Fibroblast of gingiva (primary cell): ENCODE measurements at regions not wholly inside any gene's neighbourhood (a gene's known extent, or its start where the extent isn't known, plus 50 kb on each side); places are given as distances from the start of the nearest gene placed in this dataset.

Experiments used
- DNase-seq: peaks from one replicate; pipeline ENCODE4 v3.0.0-alpha.2; 2011; ENCODE audit warnings: low read depth

DNA sequence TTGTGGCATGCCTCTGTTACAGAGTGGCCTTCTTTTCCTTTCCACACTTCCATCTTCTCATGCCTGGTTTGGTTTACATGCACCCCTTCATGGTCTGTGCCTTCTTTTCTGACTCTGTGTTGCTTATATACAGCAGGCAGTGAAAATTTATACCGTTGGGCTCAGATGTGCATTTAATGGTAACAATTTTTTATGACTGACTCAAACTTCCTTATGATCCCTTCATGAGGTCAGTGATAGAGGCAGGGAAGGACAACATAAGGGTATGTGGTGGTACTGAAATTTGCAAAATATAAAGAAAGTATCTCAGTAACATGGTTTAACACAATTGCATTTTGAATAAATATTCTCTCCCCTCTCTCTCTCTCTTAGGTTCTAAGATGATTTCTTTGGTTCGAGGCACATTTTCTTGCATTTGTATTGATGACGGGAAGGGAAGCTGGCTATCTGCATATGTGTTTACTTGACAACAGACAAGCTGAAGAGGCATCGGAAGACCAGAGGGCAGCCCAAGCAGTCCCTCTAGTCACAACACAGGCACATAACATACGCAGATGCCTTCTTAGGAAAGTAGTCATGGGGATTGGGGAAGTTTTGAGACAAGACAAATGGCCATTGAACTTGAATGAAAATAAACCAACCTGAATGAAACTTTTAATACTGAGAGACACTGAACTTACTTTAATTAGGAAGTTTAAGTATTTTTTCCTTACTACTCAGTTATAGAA is 163.3 kb upstream of the LEF1 start:
- DNase-seq = no peak

- no peak for DNase-seq
Measured at GRCh38 chr4:108328383-108328732, 159.6 kb upstream of the LEF1 start.

GRCh38 chr4:108327642-108328382 is 159.1 kb upstream of the LEF1 start:
- no peak for DNase-seq

DNA sequence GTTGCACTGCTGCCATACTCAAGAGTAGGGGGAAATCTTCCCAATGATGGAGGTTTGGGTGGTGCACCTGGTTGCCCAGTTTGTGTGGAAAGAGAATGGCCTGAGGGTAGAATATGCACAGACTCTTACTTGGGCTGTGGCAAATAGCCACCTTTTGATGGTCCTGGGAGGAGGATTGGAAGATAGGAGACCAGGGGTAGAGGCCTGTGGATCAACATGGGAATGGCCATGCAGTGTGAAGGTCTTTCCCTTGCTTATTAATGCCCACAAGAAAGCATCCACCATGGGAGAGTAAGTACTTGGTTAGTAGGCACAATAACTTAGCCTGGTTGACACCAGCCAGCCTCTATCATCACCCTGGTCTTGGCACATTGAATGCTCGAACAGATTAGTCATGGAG is 156.8 kb upstream of the LEF1 start:
- DNase-seq = no peak

- no peak for DNase-seq
Measured at GRCh38 chr4:108324450-108324849, 155.7 kb upstream of the LEF1 start.

- no peak for DNase-seq
Measured at GRCh38 chr4:108322497-108322896, 153.8 kb upstream of the LEF1 start.

DNA sequence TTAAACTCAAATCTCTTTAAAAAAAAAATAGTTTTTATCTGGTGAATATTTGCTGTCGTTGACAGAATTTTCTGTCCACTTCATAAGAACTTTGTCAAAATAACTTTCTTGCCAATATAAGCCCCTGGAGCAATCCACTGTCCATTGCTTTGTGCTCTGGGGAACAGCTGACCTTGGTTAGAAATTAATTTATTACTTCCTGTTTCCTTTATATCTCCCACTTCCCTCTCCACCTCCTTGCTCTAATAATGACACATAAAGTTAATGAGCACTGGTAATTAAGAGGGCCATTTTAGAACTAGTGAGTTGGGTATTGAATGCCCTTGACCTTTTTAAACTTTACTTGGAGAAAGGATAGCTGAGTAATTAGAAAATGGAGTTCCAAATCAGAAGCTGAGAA is 151.3 kb upstream of the LEF1 start:
- DNase-seq = no peak

- DNase-seq = no peak
Measured at GRCh38 chr4:108317377-108317776, 148.6 kb upstream of the LEF1 start.

DNA sequence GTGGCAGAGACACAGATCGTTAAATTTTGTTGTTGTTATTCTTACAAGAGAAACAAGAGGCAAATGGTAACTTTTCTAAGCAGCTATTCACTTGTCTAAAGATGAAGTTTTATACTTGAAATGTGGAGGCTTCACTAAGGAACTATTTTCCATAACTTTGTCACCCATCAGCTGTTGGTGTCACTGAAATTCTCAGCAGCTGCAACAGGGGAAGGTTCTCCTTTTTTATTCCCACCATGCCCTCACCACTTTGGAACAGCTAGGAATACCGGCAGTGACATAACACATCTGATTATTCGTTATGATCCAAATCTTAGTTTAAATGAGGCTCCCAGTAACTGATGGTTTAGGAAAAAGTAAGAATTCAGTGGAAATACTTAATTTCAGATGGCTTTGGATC is 147.0 kb upstream of the LEF1 start:
- no peak for DNase-seq

DNA sequence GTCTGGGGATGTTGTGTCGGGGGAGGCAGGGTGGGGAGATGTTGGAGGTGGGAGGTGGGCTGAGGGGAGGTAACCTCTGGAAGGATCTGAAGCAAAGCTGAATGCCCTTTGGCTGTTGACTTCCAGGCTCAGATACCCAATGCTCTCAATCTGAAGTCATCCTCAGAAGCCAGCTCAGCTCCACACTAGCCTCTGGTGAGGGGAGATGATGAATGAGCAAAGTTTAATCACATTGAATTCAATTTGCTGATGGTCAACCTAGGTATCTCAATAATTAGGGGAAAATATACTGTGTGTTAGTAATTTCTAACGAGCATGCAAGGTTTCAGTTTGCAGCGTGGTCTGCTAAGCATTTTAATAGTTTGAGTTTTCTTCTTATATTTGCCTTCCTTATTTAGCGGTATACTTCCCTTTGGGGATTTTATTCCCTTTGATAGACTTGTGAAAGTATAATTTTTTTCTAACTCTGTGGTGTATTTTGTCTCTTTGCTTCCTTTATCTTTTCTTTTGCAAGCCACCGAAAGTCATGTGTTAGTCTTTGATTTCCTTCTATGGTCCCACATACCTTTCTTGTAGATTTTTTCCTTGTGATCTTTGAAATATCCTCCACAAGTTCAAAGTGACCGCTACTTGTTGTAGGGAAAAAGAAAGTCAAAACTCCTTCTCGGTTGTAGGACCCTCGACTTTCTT is 146.3 kb upstream of the LEF1 start:
- no peak for DNase-seq

GRCh38 chr4:108313546-108314339 is 145.0 kb upstream of the LEF1 start:
- no peak for DNase-seq

DNA sequence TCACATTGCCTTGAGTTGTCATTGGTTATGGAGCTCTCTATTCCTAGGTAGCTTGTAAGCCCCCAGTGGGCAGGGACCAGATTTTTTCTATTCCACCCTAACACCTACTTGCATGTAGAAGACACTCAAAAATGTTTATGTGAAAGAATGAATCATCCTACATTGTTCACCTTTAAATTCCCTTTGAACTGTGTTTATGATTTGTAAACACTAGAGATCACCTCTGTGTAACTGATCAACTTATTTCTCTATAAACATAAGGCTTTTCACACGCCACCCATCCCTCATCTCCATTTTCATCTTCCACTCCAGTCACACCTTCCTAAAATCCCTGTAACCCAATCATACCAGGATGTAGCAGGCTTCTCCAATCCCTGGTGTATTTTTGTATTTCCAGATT is 142.6 kb upstream of the LEF1 start:
- no peak for DNase-seq

GRCh38 chr4:108303488-108304177 is 134.9 kb upstream of the LEF1 start:
- DNase-seq = no peak

- DNase-seq = no peak
Measured at GRCh38 chr4:108301545-108302251, 133.0 kb upstream of the LEF1 start.

- no peak for DNase-seq
Measured at GRCh38 chr4:108297605-108298004, 128.9 kb upstream of the LEF1 start.

DNA sequence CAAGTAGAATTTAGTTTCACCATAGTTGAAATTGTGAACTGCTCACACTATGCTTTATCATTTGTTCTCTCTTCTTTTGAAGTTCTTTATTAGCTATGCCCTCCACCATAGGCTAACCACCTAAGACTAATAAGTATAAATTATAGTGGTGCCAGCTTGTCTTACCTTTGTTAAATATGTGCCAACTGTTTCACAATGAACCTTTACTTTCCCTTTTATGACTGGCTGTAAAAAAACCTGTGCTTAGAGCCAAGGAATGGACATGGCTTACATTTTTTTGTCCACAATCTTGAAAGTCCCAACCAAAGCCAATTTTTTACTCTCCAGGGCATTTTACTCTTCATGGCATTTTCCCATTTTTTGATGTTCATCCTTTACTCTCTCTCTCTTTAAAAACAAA is 123.5 kb upstream of the LEF1 start:
- DNase-seq = no peak

- DNase-seq = no peak
Measured at GRCh38 chr4:108291137-108291536, 122.4 kb upstream of the LEF1 start.

GRCh38 chr4:108287834-108288413 is 119.2 kb upstream of the LEF1 start:
- no peak for DNase-seq

DNA sequence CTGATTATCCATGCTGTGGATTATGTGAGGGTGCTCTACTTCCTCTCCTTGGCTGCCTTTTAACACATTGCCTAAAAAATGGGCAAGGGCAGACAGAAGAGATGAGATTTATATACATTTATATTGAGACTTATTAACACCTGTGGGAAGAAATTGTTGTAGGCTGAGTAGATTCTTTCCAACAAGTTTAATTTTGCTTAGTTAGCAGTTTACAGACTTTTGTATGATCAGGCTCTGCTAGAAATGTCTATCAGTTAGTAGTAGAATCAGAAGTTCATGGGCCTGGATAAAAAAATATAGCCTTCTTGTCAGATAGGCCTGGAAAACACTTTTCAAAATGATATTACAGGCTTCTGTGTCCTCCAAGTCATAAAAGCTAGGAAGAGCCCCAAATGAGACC is 111.3 kb upstream of the LEF1 start:
- no peak for DNase-seq

GRCh38 chr4:108276690-108277089 is 108.0 kb upstream of the LEF1 start:
- no peak for DNase-seq

DNA sequence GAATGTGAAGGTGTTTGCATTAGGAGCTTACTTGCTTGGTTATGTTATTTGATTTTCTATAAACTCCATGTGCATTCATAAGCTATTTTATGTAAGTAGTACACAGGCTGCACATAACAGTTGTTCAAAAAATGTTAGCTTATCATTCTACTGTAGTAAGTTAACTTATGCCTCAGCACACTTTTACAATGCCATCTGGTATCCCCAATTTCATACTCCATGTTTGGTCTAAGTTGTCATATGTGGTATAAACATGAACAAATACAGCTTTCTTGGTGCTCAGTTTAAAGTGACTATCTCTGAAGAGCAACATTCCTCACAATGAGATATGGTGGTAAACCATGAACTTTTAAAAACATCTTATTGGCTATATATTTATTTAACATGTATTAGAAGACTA is 104.3 kb upstream of the LEF1 start:
- no peak for DNase-seq
